Fibroblast of mammary gland (primary cell): ENCODE measurements at regions not wholly inside any gene's neighbourhood (a gene's known extent, or its start where the extent isn't known, plus 50 kb on each side); places are given as distances from the start of the nearest gene placed in this dataset.

Source experiments
- DNase-seq: peaks from one replicate; pipeline ENCODE4 v3.0.0-alpha.2; 2010; ENCODE audit warnings: low read depth
- H3K4me3 ChIP-seq: 2 replicates; pipeline ENCODE4 v1.5.1; 2011; ENCODE audit warnings: low read depth, mild to moderate bottlenecking, low read length, moderate library complexity; ENCODE audit not compliant: control insufficient read depth
- CTCF ChIP-seq: conservative IDR thresholded peaks from 2 replicates; pipeline ENCODE4 v1.5.1; 2011; ENCODE audit warnings: low read depth, low read length, inconsistent platforms; ENCODE audit not compliant: control insufficient read depth, insufficient read depth

- no peak overlapping the region for H3K4me3 ChIP-seq
- DNase-seq = no peak
- TF ChIP-seq CTCF = no peak
Measured at GRCh38 chr10:78727728-78728127, 341.0 kb upstream of the ZMIZ1 start.

GRCh38 chr10:78728176-78728575 lies 340.6 kb upstream of the ZMIZ1 start:
- no peak overlapping the region for H3K4me3 ChIP-seq
- no peak for DNase-seq
- no peak for TF ChIP-seq CTCF

GRCh38 chr10:78729366-78729765 lies 339.4 kb upstream of the ZMIZ1 start:
- no peak for TF ChIP-seq CTCF
- no peak for DNase-seq
- no peak overlapping the region for H3K4me3 ChIP-seq

GRCh38 chr10:78729800-78730199 lies 339.0 kb upstream of the ZMIZ1 start:
- DNase-seq = no peak
- no peak overlapping the region for H3K4me3 ChIP-seq
- TF ChIP-seq CTCF = no peak

- no peak overlapping the region for H3K4me3 ChIP-seq
- DNase-seq = no peak
- no peak for TF ChIP-seq CTCF
Measured at GRCh38 chr10:78730754-78731153, 338.0 kb upstream of the ZMIZ1 start.

- DNase-seq = no peak
- no peak overlapping the region for H3K4me3 ChIP-seq
- TF ChIP-seq CTCF = no peak
Measured at GRCh38 chr10:78731675-78732074, 337.1 kb upstream of the ZMIZ1 start.

- no peak for TF ChIP-seq CTCF
- no peak for DNase-seq
- no peak overlapping the region for H3K4me3 ChIP-seq
Measured at GRCh38 chr10:78732381-78732780, 336.4 kb upstream of the ZMIZ1 start.
